ENCODE measurements at regions not wholly inside any gene's neighbourhood (a gene's known extent, or its start where the extent isn't known, plus 50 kb on each side); places are given as distances from the start of the nearest gene placed in this dataset.
"Not testable (repeated sequence)": the region's sequence is repeated elsewhere in the genome, so short reads cannot be mapped to it uniquely, and the experiment has no call there.

DNA sequence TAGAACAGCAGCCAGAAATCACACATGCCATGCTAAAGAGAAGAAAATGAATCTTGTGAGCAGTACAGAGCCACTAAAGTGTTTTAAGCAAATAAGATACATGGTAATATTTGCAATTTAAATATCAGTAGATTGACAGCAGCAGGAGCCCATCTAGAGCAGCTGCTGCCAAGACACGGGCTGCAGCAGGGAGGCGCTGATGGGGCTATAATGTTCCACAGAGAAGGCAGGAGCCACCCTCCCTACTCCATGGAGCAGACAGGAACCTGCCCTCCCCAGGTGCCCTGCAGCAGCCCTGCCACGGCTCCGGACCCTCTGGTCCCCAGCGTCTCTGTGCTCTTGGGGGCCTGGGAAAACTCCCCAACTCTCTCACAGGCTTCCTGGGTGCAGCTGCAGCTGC, 224.1 kb upstream of the ISL1 start:
- no peak for DNase-seq (ENCODE audit: low spot score)

DNA sequence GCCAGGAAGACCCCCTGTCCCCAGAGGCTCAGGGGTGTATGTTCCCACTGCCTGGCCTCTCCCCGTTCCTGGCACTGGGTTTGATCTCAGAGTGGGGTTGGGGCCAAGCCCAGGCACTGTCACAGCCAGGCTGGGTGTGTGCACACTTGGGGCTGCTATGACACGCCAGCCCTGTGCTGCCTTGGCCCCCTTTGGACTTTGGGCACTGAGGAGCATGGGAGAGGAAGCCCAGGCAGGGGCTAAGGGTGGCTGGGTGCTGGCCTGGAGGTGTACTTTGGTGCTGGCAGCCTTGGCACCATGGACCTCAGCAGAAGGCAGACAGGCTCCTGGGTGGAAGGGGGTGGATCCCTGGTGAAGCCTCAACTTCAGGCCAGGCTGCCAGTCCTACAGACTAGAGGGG, 223.6 kb upstream of the ISL1 start:
- no peak for DNase-seq (ENCODE audit: low spot score)

DNA sequence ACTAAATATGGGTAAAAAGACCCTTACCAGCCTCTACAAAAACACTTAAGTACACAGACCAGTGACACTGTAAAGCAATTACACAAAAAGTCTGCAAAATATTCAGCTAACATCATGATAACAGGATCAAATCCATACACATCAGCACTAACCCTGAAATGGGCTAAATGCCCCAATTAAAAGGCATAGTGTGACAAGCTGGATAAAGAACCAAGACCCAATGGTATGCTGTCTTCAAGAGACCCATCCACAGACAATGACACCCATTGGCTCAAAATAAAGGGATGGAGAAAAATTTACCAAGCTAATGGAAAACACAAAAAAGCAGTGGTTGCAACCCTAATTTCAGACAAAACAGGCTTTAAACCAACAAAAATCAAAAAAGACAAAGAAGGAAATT, 221.0 kb upstream of the ISL1 start:
- no peak for DNase-seq (ENCODE audit: low spot score)

DNA sequence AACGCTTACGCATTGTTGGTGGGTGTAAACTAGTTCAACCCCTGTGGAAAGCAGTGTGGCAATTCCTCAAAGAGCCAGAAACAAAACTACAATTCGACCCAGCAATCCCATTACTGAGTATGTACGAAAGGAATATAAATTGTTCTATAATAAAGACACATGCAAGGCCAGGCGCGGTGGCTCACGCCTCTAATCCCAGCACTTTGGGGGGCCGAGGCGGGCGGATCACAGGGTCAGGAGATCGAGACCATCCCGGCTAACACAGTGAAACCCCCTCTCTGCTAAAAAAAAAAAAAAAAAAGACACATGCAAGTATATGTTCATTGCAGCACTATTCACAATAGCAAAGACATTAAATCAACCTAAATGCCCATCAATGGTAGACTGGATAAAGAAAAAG, 217.6 kb upstream of the ISL1 start:
- DNase-seq (ENCODE audit: low spot score) = not testable (repeated sequence)

DNA sequence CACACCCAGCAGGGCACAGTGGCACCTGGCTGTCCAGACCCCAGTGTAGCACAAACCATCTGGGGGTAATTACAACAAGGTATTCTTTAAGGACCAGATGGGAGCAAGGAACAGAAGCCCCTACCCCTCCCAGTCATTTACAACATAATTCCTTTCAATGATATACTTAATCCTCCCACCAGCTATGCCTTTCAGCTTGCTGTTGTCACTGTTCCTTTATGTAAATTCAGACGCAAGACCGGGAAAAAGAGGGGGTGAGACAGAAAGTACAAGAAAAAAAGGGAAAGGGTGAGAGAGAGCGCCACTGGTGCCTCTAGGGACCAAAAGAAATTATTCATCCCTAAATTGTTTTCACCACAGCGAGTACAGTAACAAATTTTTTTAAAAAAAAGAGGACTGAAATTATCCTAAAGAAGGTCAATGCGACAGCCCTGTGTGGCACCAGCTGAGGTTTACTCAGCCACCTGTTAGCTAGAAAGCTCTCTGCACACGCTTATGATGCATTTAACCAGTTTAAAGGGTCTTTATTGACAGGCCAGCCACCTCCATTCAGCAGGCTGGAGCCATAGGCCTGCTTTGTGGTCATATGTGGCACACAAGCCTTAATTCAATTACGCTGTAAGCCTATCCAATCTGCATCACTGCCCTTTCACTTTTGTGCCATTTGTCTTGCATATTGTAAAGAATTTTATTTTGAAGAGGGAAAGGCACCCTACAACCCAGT, 210.2 kb upstream of the ISL1 start:
- DNase-seq (ENCODE audit: low spot score) = no peak

DNA sequence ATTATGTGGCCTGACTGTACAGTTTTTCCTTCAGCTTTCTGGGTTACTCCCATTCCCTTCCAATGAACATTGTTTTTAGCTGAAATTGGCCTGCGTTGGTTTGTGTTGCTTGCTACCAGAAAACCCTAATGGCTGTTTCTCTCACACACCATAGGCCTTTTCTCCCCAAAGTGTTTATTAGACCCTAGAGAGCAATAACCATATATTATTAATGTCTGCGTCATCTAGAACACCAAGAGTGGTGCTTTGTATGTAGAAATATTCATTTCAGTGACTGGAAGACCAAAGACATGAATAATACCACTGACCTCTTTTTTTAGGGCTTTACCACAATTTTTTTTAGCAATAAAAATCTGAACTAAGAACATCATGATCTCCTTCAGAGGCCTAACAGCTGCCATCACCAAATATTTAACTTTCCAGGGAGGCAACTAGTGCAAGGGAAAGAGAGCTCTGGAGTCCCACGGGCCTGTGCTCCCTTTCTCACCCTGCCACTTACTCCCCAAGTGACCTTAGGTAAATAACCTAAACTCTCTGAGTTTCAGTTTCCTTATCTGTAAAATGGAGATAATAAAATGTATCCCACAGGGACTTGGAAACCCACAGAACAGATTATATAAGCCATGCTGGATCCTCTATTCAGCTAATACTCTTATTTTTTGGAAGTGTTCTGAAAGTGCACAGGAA, 201.9 kb upstream of the ISL1 start:
- no peak for DNase-seq (ENCODE audit: low spot score)

DNA sequence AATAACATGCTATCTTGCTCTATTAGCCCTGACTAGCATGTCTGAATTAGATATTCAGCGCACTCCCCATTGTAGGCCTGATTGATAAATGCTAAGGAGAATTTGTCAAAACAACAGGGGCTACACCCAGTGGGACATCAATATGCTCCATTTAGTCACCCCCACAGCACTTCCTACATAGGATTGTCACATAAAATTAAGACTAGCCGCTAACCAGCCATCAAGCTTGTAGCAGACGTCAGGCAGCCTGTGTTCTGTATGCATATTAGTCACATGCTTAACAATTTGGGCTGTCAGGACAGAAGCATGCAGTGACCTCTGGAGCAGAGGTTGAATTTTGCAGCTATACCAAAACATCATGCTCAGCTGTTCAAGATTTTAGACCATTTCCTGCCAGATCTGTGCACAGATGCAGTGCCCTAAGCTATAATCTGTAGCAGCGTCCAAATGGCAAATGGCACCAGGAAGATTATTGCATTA, 197.4 kb upstream of the ISL1 start:
- no peak for DNase-seq (ENCODE audit: low spot score)

DNA sequence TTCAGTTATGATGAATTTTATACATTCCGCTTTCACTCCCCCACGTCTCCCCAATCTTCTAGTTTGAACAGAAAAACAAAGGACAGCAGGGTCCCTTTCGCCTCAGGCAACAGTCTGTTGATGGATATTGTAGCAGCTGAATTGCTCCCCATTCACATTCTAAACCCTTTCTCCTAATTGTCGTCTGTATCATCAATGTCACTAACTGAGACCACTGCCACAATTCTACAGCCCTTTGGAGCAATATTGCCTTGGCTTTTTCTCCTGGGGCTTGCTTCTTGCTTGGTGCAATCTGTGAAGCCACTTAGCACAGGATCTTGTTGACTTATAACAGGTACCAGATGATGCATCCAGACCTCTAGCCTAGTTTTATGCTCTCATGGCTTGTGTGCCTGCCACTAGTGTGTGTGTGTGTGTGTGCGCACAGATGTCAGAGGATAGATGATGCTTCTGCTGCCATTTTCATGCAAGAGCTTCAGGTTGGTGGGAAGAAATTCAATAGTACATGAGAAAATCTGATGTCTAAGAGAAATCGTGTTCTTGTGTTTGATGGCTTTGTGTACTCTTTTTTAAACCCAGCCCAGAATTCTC, 195.2 kb upstream of the ISL1 start:
- no peak for DNase-seq (ENCODE audit: low spot score)

DNA sequence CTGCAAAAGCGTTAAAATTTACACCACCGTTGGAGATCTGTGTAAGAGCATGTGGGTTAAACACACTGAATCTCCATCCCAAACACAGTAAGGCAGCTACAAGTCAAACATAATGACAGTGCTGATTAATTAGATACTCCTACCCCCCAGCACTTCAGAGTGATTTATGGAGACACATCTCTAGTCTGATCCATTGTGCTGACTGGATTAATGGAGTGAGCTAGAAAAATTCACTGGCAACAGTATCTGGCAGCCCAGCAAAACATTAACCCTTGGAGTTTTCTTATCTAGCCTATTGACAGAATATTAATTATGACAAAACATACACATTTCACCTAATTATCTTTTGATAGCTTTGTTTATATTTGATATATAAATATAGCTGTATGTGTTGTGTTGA, 188.6 kb upstream of the ISL1 start:
- DNase-seq (ENCODE audit: low spot score) = no peak

DNA sequence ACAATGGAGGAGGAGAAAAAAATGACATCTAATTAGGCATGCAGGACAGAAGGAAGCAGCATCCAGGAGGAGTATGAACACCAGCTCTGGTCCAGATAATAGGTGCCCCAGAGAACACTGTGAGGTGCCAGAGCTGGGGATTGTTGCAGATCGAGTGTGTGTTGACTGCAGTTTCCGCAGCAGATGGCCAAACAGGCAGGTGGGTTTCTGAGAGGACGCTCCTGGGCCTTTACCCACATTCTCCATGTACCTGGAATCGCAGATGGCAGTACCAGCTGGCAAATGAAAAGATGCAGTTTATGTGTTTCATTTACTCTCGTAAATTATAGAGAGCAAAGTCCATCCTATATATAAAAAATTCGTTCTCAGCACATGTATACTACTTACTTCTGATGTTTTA, 182.2 kb upstream of the ISL1 start:
- DNase-seq (ENCODE audit: low spot score) = no peak

DNA sequence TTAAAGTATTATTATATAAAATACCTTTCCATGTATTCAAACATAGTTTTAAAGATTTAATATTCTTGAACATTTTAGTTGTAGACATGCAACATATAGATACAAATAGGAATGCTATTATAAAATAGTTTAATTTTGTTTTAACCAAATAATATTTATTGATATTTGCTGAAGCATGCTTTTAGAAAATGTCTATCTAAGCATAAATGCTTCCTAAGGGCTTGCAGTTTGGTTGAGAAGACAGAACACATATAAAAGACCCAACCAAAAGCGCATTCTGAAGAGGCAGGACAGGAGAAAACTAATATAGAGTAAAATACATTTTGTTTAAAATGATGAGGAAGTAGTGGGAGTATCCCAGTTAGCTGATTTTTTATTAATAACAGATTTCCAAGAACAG, 181.5 kb upstream of the ISL1 start:
- no peak for DNase-seq (ENCODE audit: low spot score)

DNA sequence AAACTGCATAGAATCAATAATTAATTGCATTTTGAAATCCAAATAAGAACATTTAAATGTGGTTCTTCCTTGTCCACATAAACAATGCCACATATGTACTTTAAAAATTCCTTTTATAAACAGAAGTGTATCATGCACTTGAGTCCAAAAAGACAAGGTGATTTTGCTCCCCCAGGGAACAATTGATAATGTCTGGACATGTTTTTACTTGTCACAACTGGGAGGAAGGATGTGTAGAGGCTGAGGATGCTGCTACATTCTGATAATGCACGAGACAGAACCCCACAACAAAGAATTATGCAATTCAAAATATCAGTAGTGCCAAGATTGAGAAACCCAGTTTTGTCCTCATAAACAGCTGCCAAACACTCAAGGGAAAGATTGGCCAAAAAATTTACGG, 181.1 kb upstream of the ISL1 start:
- DNase-seq (ENCODE audit: low spot score) = no peak

DNA sequence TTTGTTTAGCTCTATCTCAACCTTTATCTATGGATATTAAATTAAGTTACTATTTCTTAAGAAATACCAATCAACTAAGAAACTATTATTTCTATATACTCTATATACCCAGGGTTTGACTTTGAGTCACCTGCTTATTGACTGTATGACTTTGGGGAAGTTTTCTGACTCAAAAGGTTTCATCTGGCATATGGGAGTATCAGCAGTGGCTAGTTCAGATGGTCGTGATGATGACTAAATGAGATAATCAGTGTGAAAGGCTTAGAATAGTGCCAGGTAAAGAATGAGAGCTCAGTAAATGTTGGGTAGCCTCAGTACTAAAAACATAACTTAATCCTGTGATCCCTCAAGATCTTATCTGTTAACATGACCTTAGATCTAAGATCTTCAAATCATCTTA, 179.7 kb upstream of the ISL1 start:
- no peak for DNase-seq (ENCODE audit: low spot score)

DNA sequence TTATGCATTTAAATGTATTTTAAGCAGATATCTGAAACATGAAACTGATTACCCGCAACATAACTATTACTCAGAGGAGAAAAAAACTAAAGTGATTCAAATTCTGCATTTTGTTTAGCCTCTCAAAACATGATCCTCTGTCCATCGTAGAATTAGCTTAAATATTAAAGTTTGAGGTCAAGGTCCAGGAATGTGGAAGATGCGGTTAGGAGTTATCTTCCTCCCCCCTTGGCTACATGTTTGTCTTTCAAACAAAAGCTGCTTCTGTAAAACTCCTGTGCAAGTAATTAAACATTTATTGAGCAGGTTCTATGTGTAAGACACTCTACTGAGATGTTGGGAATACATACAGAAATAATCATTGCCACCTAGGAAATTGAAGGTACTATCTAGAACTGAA, 175.0 kb upstream of the ISL1 start:
- no peak for DNase-seq (ENCODE audit: low spot score)

DNA sequence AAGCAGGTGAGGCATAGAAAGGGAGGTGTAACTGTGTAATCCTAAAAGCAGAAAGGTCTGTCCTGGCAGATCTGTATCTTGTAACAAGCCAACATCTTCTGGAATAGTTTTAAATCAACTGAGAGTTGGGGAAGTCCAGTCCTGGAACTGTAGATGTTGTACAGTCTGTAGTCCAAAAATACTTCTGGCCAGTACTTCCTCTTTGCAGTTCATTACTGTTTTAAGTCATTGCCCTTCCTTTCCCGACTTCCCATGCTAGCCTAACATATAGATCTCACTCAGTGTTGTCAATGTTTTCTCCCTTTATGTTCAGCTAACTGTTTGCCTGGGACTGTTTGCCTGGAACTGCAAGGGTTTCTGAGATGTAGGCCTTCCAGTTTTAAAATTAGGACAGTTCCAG, 168.5 kb upstream of the ISL1 start:
- DNase-seq (ENCODE audit: low spot score) = no peak

DNA sequence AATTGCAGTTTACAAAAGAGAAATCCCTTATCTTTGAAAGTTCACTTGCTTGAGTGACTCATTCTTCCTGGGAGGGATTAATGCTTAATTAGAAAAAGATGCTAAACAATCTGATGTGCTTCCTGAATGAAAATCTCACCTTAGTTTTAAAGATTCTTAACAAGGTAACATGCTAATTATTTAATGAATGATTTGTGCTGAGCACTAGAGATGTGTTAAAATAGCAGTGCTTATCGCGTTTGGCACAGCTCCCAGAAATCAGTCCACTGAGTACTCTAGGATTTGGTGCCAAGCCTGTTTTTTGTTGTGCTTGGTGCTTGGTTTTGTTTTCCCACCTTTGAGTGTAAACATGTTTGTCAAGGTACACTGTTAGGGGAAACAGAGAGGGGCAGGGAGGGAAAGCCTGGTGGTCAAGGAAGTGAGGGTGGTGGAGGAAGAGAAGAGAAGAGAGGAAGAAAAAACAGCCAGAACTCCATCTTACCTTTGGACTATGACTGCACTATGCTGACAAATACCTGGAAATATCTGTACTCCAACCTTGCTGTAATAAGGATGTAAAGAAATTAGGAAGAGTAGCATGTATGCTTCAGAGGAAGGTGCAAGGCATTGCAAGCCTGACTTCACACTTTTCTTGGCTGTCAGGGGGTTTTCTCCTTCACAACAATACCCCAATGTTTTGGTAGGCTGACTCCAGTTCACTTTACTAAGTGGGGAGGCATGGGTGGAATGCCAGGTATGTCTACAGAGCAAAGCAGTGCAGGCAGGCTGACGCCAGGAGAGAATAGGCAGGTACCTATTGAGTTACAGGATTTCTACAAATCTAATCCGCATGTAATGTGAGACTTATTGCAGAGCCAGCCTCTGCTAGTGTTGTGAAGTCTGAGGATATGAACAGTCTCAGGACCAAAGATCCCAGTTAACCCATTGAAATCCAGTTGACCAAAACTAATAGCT, 157.2 kb upstream of the ISL1 start:
- no peak for DNase-seq (ENCODE audit: low spot score)

DNA sequence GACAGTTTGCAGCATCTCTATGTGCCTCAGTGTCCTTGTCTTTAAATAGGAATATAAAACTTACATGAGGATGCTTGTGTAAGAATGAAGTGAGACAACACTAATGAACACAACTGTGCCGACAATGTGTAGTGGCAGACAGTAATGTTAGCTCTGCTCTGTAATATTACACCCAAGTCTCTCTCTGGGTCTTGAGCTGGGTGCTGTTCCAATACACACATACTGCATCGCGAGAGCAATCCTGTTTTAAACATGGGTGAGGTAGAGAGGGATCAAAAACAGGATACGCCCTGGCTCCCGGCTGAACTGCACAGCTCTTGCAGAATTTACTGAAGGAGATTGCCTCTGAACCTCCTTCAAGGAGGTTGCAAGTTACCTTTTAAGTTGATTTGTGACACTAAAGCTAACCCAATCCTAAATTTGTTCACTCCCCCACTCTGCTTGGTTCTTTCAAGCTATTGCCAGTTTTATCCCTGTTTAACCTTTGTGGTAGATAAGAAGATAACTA, 155.2 kb upstream of the ISL1 start:
- DNase-seq (ENCODE audit: low spot score) = no peak

DNA sequence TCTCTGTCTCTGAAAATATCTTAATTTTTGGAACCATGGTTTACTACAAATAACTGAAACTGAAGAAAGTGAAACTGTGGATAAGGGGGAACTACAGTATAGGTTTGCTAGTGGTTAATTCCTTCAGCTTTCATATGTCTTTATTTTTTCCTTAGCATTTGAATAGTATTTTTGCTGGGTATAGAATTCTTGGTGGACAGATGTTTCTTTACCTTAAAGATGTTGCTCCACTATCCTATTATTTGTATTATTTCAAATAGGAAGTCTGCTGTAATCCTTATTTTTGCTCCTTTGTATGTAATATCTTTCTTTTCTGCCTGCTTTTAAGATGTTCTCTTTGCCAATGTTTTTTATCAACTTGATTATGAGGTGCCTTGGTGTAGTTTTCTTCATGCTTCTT, 152.9 kb upstream of the ISL1 start:
- DNase-seq (ENCODE audit: low spot score) = no peak

DNA sequence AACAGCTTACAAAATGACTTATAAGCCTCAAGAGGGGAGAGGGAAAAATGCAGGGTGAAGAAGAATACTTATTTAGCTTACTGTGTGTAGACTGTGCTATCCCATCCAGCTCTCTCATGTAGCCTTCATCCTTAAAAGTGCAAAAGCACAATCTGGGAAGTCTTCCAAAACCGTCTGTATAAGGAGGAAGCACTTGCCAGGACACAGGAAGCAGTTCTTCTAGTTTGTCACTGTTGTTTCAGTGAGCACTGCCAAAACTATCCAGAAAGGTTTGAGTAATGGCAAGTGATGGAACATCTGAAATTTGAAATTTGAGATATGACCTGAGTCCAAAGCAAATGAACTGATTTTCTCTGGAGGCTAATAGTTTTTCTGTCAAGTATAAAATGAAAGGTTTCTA, 140.8 kb upstream of the ISL1 start:
- DNase-seq (ENCODE audit: low spot score) = no peak

DNA sequence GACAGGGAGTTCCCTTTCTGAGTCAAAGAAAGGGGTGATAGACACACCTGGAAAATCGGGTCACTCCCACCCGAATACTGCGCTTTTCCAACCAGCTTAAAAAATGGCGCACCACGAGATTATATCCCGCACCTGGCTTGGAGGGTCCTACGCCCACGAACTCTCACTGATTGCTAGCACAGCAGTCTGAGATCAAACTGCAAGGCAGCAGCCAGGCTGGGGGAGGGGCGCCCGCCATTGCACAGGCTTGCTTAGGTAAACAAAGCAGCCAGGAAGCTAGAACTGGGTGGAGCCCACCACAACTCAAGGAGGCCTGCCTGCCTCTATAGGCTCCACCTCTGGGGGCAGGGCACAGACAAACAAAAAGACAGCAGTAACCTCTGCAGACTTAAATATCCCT, 132.3 kb upstream of the ISL1 start:
- DNase-seq (ENCODE audit: low spot score) = not testable (repeated sequence)

DNA sequence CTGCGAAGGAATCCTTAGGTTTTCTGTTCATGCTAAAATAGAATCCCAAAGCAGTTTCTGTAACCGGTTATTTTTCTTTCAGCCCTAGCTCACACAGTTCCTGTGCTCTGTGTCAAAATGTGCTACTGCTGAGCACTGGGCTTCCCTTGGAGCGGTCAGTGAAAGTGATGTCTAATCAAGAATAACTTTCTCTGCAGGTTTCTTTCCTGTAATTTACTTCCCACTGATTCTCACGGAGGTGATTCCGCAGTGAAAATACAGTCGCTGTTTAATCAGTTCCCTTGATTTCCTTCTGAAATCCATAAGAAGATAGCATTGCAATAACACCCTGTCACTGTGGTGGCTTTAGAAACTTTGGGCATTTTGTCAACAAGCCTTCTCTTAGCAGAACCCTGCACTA, 112.0 kb upstream of the ISL1 start:
- no peak for DNase-seq (ENCODE audit: low spot score)

All from mesenteric fat pad (tissue), 1 donor.